Right kidney (tissue), 1 donor: ENCODE measurements at regions not wholly inside any gene's neighbourhood (a gene's known extent, or its start where the extent isn't known, plus 50 kb on each side); places are given as distances from the start of the nearest gene placed in this dataset.
"Not testable (repeated sequence)": the region's sequence is repeated elsewhere in the genome, so short reads cannot be mapped to it uniquely, and the experiment has no call there.

Experiments used
- DNase-seq: peaks from one replicate; pipeline ENCODE4 v3.0.0-alpha.2; 2016

GRCh38 chr2:242071377-242071776 is 201.8 kb downstream of the RTP5 start:
- not testable (repeated sequence) for DNase-seq

GRCh38 chr2:242071936-242072335 is 202.4 kb downstream of the RTP5 start:
- DNase-seq: not testable (repeated sequence)

- DNase-seq: no peak
Measured at GRCh38 chr2:242075168-242075567, 205.6 kb downstream of the RTP5 start.

- no peak for DNase-seq
Measured at GRCh38 chr2:242075696-242076095, 206.2 kb downstream of the RTP5 start.

GRCh38 chr2:242076184-242076583 is 206.7 kb downstream of the RTP5 start:
- not testable (repeated sequence) for DNase-seq

- not testable (repeated sequence) for DNase-seq
Measured at GRCh38 chr2:242078426-242078825, 208.9 kb downstream of the RTP5 start.

GRCh38 chr2:242079792-242080191 is 210.3 kb downstream of the RTP5 start:
- not testable (repeated sequence) for DNase-seq

GRCh38 chr2:242080575-242081214 is 211.2 kb downstream of the RTP5 start:
- DNase-seq: not testable (repeated sequence)

GRCh38 chr2:242084034-242084433 is 214.5 kb downstream of the RTP5 start:
- DNase-seq: not testable (repeated sequence)

GRCh38 chr2:242085024-242085674 is 215.6 kb downstream of the RTP5 start:
- DNase-seq: not testable (repeated sequence)

- DNase-seq: no peak
Measured at GRCh38 chr2:242085941-242086621, 216.6 kb downstream of the RTP5 start.

- DNase-seq: peak; percentile 29
Measured at GRCh38 chr2:242088044-242088443, 218.5 kb downstream of the RTP5 start.

GRCh38 chr2:242088471-242089212 is 219.1 kb downstream of the RTP5 start:
- peak; percentile 60 for DNase-seq

GRCh38 chr2:242089213-242089549 is 219.7 kb downstream of the RTP5 start:
- not testable (repeated sequence) for DNase-seq

GRCh38 chr2:242097278-242097677 is 227.7 kb downstream of the RTP5 start:
- DNase-seq: not testable (repeated sequence)

- no peak for DNase-seq
Measured at GRCh38 chr2:242098034-242098433, 228.5 kb downstream of the RTP5 start.

GRCh38 chr2:242098445-242099128 is 229.1 kb downstream of the RTP5 start:
- DNase-seq: no peak

- not testable (repeated sequence) for DNase-seq
Measured at GRCh38 chr2:242103093-242103492, 233.6 kb downstream of the RTP5 start.

GRCh38 chr2:242104202-242104956 is 234.8 kb downstream of the RTP5 start:
- DNase-seq: not testable (repeated sequence)

- not testable (repeated sequence) for DNase-seq
Measured at GRCh38 chr2:242107065-242107464, 237.5 kb downstream of the RTP5 start.

- DNase-seq: not testable (repeated sequence)
Measured at GRCh38 chr2:242108797-242109500, 239.4 kb downstream of the RTP5 start.
